ENCODE measurements at regions not wholly inside any gene's neighbourhood (a gene's known extent, or its start where the extent isn't known, plus 50 kb on each side); places are given as distances from the start of the nearest gene placed in this dataset.

DNA sequence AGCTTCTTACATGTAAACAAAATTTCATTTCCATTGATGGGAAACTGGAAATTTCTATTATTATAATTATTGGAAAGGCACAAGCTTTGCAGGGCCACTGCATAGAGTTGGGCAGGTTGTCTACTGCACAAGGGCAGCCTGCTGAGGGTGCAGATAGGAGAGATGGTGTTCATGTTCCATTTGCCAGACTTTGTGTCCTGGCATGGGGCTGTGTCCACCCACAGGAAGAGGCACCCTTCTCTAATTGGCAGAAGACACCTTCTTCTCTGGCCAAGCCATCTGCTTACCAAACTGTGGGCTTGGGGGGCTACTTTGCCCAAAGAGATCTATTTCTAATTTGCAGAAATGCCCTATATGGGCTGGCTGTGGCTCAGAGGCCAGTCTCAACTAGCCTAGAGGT lies 140.7 kb downstream of the GATB start:
- Histone ChIP-seq H3K9ac (ENCODE audit: low read length) (no peak overlapping the region), H3K4me3 (ENCODE audit: low read depth, low read length, poor library complexity, severe bottlenecking) (no peak overlapping the region), H3K27ac (ENCODE audit: low read depth, low read length, poor library complexity, severe bottlenecking) (no peak overlapping the region), H3K79me2 (ENCODE audit: insufficient read depth, low read length) (no peaks in the 10 kb centered on the region), H3K9me2 (ENCODE audit: low read depth, low read length) (no peaks in the 10 kb centered on the region), H3K36me3 (ENCODE audit: insufficient read depth, low read length) (no peaks in the 10 kb centered on the region), H2AFZ (ENCODE audit: low read length) (no peak overlapping the region), H3F3A (ENCODE audit: insufficient read depth, low read length) (no peaks in the 10 kb centered on the region), H3K9me3 (ENCODE audit: low read length) (no peaks in the 10 kb centered on the region), H3K4me1 (ENCODE audit: insufficient read depth, low read length, severe bottlenecking) (no peaks in the 10 kb centered on the region), H3K27me3 (ENCODE audit: insufficient read depth, low read length) (no peaks in the 10 kb centered on the region), H4K20me1 (ENCODE audit: insufficient read depth, low read length) (no peaks in the 10 kb centered on the region), H3K4me2 (ENCODE audit: low read length) (no peak overlapping the region)
- TF ChIP-seq EZH2 (IDR thresholded peaks at IDR 0.05; ENCODE audit: borderline replicate concordance, low read length) = no peak
- no peak for TF ChIP-seq CTCF (IDR thresholded peaks at IDR 0.05; ENCODE audit: low read length)
